AG04449 (cell line): ENCODE measurements at regions not wholly inside any gene's neighbourhood (a gene's known extent, or its start where the extent isn't known, plus 50 kb on each side); places are given as distances from the start of the nearest gene placed in this dataset.

Source experiments
- CTCF ChIA-PET: fragments of 350-600 bp; formaldehyde crosslinking; extraction: SDS; loops from one replicate; lab custom pipeline; 2021; ENCODE audit warnings: antibody characterized with exemption; lab: Yijun Ruan, JAX
- POLR2A ChIA-PET: fragments of 400-600, 350-600 bp; formaldehyde crosslinking; extraction: SDS; loops from one replicate; lab custom pipeline; 2020; ENCODE audit warnings: antibody characterized with exemption, inconsistent platforms; lab: Yijun Ruan, JAX
- DNase-seq: peaks from one replicate; pipeline ENCODE4 v3.0.0-alpha.2; 2010; ENCODE audit warnings: low read depth, low spot score
- H3K4me3 ChIP-seq: 2 replicates; pipeline ENCODE4 v1.5.1; 2011; ENCODE audit warnings: low read depth, mild to moderate bottlenecking, control low read depth, low read length
- CTCF ChIP-seq: IDR thresholded peaks from one replicate; pipeline ENCODE4 v1.5.1; 2011; ENCODE audit warnings: mild to moderate bottlenecking, moderate library complexity, low read length, control low read depth, inconsistent platforms; ENCODE audit not compliant: insufficient read depth; ENCODE audit errors: missing control alignments

DNA sequence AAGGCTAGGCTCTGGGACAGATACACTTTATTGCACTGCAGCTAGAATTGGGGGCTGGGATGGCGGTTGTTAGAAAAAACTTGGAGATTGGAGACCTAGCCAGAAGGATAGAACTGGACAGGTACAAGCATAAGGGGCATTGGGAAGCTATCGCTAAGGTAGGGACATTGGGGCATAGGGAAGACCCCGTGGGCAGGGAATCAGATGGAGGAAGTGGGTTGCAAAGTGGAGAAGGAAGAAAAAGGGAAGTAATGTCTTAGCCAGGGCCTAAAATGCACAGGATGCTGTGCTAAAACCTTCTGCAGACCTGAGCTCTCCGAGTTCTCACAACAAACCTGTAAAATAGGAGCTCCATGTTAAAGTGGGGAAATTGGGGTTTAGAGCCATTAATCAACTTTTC is 178.2 kb downstream of the ZDHHC21 start:
- ChIA-PET POLR2A (no interaction called here), CTCF (interaction anchor here (0.7 kb wide), 1 partner anchor 1086 kb away, joined by 3 read pairs; no protein-coding TSS in a partner anchor)

DNA sequence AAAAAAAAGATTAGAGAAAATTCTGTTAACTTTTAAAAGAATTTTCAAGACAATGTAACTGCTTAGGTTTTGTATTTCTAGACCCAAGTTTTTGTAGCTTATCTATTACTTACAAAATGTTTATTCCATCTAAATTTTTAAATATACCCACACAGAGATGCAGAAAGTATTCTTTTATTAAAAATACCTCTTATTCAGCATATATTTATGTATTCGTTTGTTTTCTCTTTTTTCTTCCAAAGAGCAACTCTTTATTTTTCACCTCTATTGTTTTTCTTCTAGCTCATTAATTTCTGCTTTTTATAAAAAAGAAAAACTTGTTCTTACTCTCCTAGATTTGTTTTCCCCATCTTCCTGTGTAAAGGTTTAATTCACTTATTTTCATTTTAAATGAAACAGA is 180.3 kb downstream of the ZDHHC21 start:
- H3K4me3 ChIP-seq, result no peak overlapping the region
- POLR2A ChIA-PET, result no interaction called here
- no peak for DNase-seq
- no peak for TF ChIP-seq CTCF
- CTCF ChIA-PET, result no interaction called here

More for the DNA sequence above, 178.2 kb downstream of the ZDHHC21 start:
- TF ChIP-seq CTCF, result no peak
- H3K4me3 ChIP-seq, result no peak overlapping the region
- DNase-seq, result no peak

- POLR2A ChIA-PET, result no interaction called here
- DNase-seq, result no peak
- TF ChIP-seq CTCF, result no peak
- CTCF ChIA-PET, result no interaction called here
- H3K4me3 ChIP-seq, result no peak overlapping the region
Measured at GRCh38 chr9:14511452-14511851, 181.8 kb downstream of the ZDHHC21 start.

GRCh38 chr9:14508884-14509283 is 184.3 kb downstream of the ZDHHC21 start:
- POLR2A ChIA-PET, result no interaction called here
- H3K4me3 ChIP-seq, result no peak overlapping the region
- TF ChIP-seq CTCF, result no peak
- no peak for DNase-seq
- CTCF ChIA-PET, result no interaction called here

DNA sequence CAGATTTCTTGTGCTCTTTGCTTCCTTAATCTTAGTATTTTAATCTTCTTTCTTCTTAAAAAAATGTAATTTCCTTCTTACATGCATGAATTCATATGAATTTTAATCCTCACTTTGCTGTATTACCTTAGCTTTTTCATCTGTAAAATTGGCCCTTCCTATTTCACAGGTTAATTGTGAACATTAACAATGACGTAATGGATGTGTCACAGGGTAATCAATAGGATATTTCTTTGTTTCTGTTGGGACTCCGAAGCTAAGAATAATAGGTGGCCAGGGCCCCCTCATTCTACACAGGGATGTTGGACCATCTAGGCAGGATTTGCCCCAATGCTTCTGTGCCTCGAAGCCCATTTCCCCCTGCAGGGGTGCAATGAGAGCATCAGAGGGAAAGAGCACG is 187.4 kb upstream of the NFIB start:
- POLR2A ChIA-PET, result no interaction called here
- no peak for DNase-seq
- CTCF ChIA-PET, result no interaction called here
- no peak for TF ChIP-seq CTCF
- no peak overlapping the region for H3K4me3 ChIP-seq

DNA sequence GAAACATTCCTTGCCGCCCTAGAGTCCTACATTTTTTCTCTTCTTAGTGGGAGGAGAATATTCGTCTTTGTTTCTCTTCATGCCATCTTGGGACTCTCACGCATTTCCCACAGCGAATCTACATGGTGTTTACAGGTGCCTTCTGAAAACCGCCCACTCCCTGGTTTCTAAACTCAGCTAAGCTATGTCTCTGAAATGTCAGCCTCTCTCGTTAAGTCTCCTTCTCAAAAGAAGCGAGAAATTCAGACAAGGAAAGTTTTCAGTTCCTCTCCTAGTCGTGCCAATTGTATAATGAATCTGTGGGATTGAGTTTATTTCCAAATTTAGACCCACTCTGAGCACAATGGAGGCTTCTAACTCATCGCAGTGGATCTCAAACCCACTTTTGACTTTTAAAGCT is 186.8 kb upstream of the NFIB start:
- POLR2A ChIA-PET, result no interaction called here
- no peak for DNase-seq
- CTCF ChIA-PET, result no interaction called here
- no peak overlapping the region for H3K4me3 ChIP-seq
- TF ChIP-seq CTCF, result no peak

- CTCF ChIA-PET, result no interaction called here
- no peak for DNase-seq
- POLR2A ChIA-PET, result no interaction called here
- TF ChIP-seq CTCF, result no peak
- H3K4me3 ChIP-seq, result no peak overlapping the region
Measured at GRCh38 chr9:14499976-14500375, 186.0 kb upstream of the NFIB start.
